Memory B cell (primary cell): ENCODE measurements at regions not wholly inside any gene's neighbourhood (a gene's known extent, or its start where the extent isn't known, plus 50 kb on each side); places are given as distances from the start of the nearest gene placed in this dataset.

Experiments
- ATAC-seq: fragments of 150-1000 bp; cut with Tn5 transposase; 2 replicates; pipeline ENCODE4 v1.10.0; 2021; ENCODE audit warnings: low read depth, mild to moderate bottlenecking, moderate library complexity
- DNase-seq, 2 donors: peaks; one replicate each; pipeline ENCODE4 v3.0.0; 2022; ENCODE audit warnings: low spot score in 2 of 2
- H3K27ac Mint-ChIP-seq: one replicate; pipeline ENCODE4 v1.8.0; 2022; ENCODE audit warnings: mild to moderate bottlenecking, moderate library complexity, mixed read lengths
- H3K27me3 Mint-ChIP-seq: one replicate; pipeline ENCODE4 v1.8.0; 2022; ENCODE audit warnings: mixed read lengths
- H3K36me3 Mint-ChIP-seq: one replicate; pipeline ENCODE4 v1.8.0; 2022; ENCODE audit warnings: mild to moderate bottlenecking, mixed read lengths
- H3K4me1 Mint-ChIP-seq: one replicate; pipeline ENCODE4 v1.8.0; 2022; ENCODE audit warnings: mixed read lengths
- H3K4me3 Mint-ChIP-seq: one replicate; pipeline ENCODE4 v1.8.0; 2022; ENCODE audit warnings: mild to moderate bottlenecking, moderate library complexity, mixed read lengths
- H3K9me3 Mint-ChIP-seq: one replicate; pipeline ENCODE4 v1.8.0; 2022; ENCODE audit warnings: mixed read lengths

- no peak overlapping the region for H3K27ac Mint-ChIP-seq
- peaks cover 6% of the 10 kb centered on the region for H3K4me1 Mint-ChIP-seq
- H3K36me3 Mint-ChIP-seq = no peaks in the 10 kb centered on the region
- peaks cover 3% of the 10 kb centered on the region for H3K27me3 Mint-ChIP-seq
- peaks cover 2% of the 10 kb centered on the region for H3K9me3 Mint-ChIP-seq
- ATAC-seq (no peak), DNase-seq (no peak)
- H3K4me3 Mint-ChIP-seq = no peak overlapping the region
Observed at GRCh38 chr3:72479651-72480215, 368.5 kb downstream of the SHQ1 start.

GRCh38 chr3:72476139-72476483, 372.1 kb downstream of the SHQ1 start:
- DNase-seq (no peak), ATAC-seq (no peak)
- Mint-ChIP-seq H3K27me3 (peaks cover 4% of the 10 kb centered on the region), H3K4me3 (no peak overlapping the region), H3K4me1 (no peaks in the 10 kb centered on the region), H3K36me3 (no peaks in the 10 kb centered on the region), H3K27ac (no peak overlapping the region), H3K9me3 (peaks cover 2% of the 10 kb centered on the region)

- ATAC-seq (no peak), DNase-seq (no peak)
- H3K4me3 Mint-ChIP-seq = no peak overlapping the region
- no peaks in the 10 kb centered on the region for H3K36me3 Mint-ChIP-seq
- H3K9me3 Mint-ChIP-seq = peaks cover 2% of the 10 kb centered on the region
- H3K4me1 Mint-ChIP-seq = no peaks in the 10 kb centered on the region
- peaks cover 4% of the 10 kb centered on the region for H3K27me3 Mint-ChIP-seq
- H3K27ac Mint-ChIP-seq = no peak overlapping the region
Observed at GRCh38 chr3:72475258-72476138, 372.7 kb downstream of the SHQ1 start.

DNA sequence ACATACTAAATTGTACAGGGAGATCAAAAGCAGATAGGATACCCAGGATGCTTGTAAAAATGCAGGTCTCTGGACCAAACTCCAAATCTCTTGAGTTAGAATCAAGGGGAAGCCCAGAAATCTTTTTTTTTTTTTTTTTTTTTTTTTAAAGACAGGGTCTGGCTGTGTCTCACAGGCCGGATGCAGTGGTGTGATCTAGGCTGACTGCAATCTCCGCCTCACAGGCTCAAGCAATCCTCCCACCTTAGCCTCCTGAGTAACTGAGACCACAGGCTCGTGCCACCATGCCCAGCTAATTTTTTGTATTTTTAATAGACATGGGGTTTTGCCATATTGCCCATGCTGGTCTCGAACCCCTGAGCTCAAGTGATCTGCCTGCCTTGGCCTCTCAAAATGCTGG, 373.5 kb downstream of the SHQ1 start:
- no peak overlapping the region for H3K27ac Mint-ChIP-seq
- peaks cover 4% of the 10 kb centered on the region for H3K27me3 Mint-ChIP-seq
- ATAC-seq = no peak
- no peaks in the 10 kb centered on the region for H3K36me3 Mint-ChIP-seq
- no peaks in the 10 kb centered on the region for H3K4me1 Mint-ChIP-seq
- no peak overlapping the region for H3K4me3 Mint-ChIP-seq
- no peak for DNase-seq
- H3K9me3 Mint-ChIP-seq = no peaks in the 10 kb centered on the region

GRCh38 chr3:72473156-72473555, 375.1 kb downstream of the SHQ1 start:
- Mint-ChIP-seq H3K4me3 (no peak overlapping the region), H3K9me3 (no peaks in the 10 kb centered on the region), H3K4me1 (no peaks in the 10 kb centered on the region), H3K27me3 (peaks cover 4% of the 10 kb centered on the region), H3K36me3 (no peaks in the 10 kb centered on the region), H3K27ac (no peak overlapping the region)
- DNase-seq (no peak), ATAC-seq (peak; percentile 35)

DNA sequence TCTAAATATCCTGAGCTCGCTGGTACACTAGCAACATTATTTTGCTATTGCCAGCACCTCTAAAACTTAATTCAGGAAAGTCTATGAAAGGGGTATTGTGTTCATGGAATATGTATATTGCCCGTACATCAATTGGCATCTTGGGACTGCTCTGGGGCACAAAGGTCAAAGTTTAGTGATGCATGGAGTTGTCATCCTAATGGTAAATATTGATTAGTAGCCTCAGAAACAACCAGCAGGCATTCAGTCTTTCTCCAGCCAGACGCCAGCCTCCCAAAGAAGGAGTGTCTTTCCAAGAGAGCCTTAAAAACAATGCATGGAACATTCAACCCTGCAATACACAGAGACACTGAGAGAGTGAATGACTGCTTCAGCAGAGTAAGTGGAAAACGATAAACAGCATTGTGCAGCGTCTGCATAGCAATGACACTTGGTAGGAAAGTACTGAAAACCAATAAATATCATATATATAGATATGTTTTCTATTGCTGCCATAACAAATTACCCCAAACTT, 377.3 kb downstream of the SHQ1 start:
- H3K36me3 Mint-ChIP-seq = no peaks in the 10 kb centered on the region
- H3K4me1 Mint-ChIP-seq = peaks cover 1% of the 10 kb centered on the region
- H3K9me3 Mint-ChIP-seq = no peaks in the 10 kb centered on the region
- H3K4me3 Mint-ChIP-seq = no peak overlapping the region
- DNase-seq = no peak
- no peak for ATAC-seq
- peaks cover 5% of the 10 kb centered on the region for H3K27me3 Mint-ChIP-seq
- no peak overlapping the region for H3K27ac Mint-ChIP-seq

GRCh38 chr3:72465853-72466252, 382.4 kb downstream of the SHQ1 start:
- ATAC-seq = no peak
- H3K9me3 Mint-ChIP-seq = no peaks in the 10 kb centered on the region
- peaks cover 6% of the 10 kb centered on the region for H3K4me1 Mint-ChIP-seq
- peaks cover 13% of the 10 kb centered on the region for H3K27me3 Mint-ChIP-seq
- H3K4me3 Mint-ChIP-seq = no peak overlapping the region
- no peak overlapping the region for H3K27ac Mint-ChIP-seq
- H3K36me3 Mint-ChIP-seq = no peaks in the 10 kb centered on the region
- no peak for DNase-seq

GRCh38 chr3:72463083-72463482, 385.2 kb downstream of the SHQ1 start:
- Mint-ChIP-seq H3K27ac (no peak overlapping the region), H3K4me1 (peaks cover 6% of the 10 kb centered on the region), H3K4me3 (no peak overlapping the region), H3K36me3 (no peaks in the 10 kb centered on the region), H3K27me3 (peaks cover 16% of the 10 kb centered on the region), H3K9me3 (no peaks in the 10 kb centered on the region)
- DNase-seq (no peak), ATAC-seq (no peak)

- DNase-seq (no peak), ATAC-seq (no peak)
- no peak overlapping the region for H3K4me3 Mint-ChIP-seq
- H3K9me3 Mint-ChIP-seq = no peaks in the 10 kb centered on the region
- H3K36me3 Mint-ChIP-seq = no peaks in the 10 kb centered on the region
- peaks cover 16% of the 10 kb centered on the region for H3K27me3 Mint-ChIP-seq
- no peak overlapping the region for H3K27ac Mint-ChIP-seq
- H3K4me1 Mint-ChIP-seq = peaks cover 6% of the 10 kb centered on the region
Observed at GRCh38 chr3:72462595-72463011, 385.6 kb downstream of the SHQ1 start.

- H3K4me1 Mint-ChIP-seq = peaks cover 6% of the 10 kb centered on the region
- DNase-seq (no peak), ATAC-seq (no peak)
- H3K9me3 Mint-ChIP-seq = no peaks in the 10 kb centered on the region
- H3K36me3 Mint-ChIP-seq = no peaks in the 10 kb centered on the region
- peaks cover 16% of the 10 kb centered on the region for H3K27me3 Mint-ChIP-seq
- no peak overlapping the region for H3K27ac Mint-ChIP-seq
- no peak overlapping the region for H3K4me3 Mint-ChIP-seq
Observed at GRCh38 chr3:72461787-72462186, 386.5 kb downstream of the SHQ1 start.

GRCh38 chr3:72460205-72461174, 387.8 kb downstream of the SHQ1 start:
- H3K4me3 Mint-ChIP-seq = no peak overlapping the region
- no peaks in the 10 kb centered on the region for H3K9me3 Mint-ChIP-seq
- H3K27me3 Mint-ChIP-seq = peaks cover 16% of the 10 kb centered on the region
- DNase-seq (no peak), ATAC-seq (no peak)
- H3K27ac Mint-ChIP-seq = no peak overlapping the region
- H3K4me1 Mint-ChIP-seq = peaks cover 5% of the 10 kb centered on the region
- no peaks in the 10 kb centered on the region for H3K36me3 Mint-ChIP-seq

- ATAC-seq (no peak), DNase-seq (no peak)
- no peaks in the 10 kb centered on the region for H3K9me3 Mint-ChIP-seq
Observed at GRCh38 chr3:72459588-72459987, 388.7 kb downstream of the SHQ1 start.

GRCh38 chr3:72458375-72458774, 389.9 kb downstream of the SHQ1 start:
- no peaks in the 10 kb centered on the region for H3K36me3 Mint-ChIP-seq
- no peaks in the 10 kb centered on the region for H3K9me3 Mint-ChIP-seq

More at GRCh38 chr3:72459588-72459987, 388.7 kb downstream of the SHQ1 start:
- no peak overlapping the region for H3K4me3 Mint-ChIP-seq
- H3K36me3 Mint-ChIP-seq = no peaks in the 10 kb centered on the region
- H3K4me1 Mint-ChIP-seq = peaks cover 5% of the 10 kb centered on the region
- no peak overlapping the region for H3K27ac Mint-ChIP-seq
- H3K27me3 Mint-ChIP-seq = peaks cover 12% of the 10 kb centered on the region

DNA sequence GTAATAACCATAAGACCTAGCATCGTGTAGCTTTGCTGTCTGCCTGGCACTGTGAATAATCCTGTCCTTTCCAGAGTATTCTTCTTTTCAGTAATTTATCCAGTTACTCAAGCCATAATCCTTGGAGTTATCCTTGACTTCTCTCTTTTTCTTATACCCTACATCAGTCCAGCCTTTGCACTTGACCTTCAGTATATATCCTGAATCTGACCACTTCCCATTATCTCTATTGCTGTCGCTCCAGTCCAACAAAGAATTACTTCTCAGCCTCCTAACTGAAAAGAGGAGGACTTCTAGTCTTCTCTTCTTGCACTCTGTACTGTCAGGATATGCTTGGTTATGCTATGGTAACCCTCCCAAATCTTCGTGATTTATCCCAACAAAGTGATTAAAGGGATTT, 393.8 kb downstream of the SHQ1 start:
- Mint-ChIP-seq H3K9me3 (no peaks in the 10 kb centered on the region), H3K27me3 (peaks cover 11% of the 10 kb centered on the region), H3K36me3 (no peaks in the 10 kb centered on the region), H3K4me1 (peaks cover 8% of the 10 kb centered on the region), H3K27ac (no peak overlapping the region), H3K4me3 (no peak overlapping the region)
- DNase-seq (no peak), ATAC-seq (no peak)

More at GRCh38 chr3:72458375-72458774, 389.9 kb downstream of the SHQ1 start:
- Mint-ChIP-seq H3K4me3 (no peak overlapping the region), H3K27me3 (peaks cover 11% of the 10 kb centered on the region), H3K27ac (no peak overlapping the region), H3K4me1 (peaks cover 5% of the 10 kb centered on the region)
- DNase-seq = no peak
- ATAC-seq = no peak
